ENCODE measurements at regions not wholly inside any gene's neighbourhood (a gene's known extent, or its start where the extent isn't known, plus 50 kb on each side); places are given as distances from the start of the nearest gene placed in this dataset.

DNA sequence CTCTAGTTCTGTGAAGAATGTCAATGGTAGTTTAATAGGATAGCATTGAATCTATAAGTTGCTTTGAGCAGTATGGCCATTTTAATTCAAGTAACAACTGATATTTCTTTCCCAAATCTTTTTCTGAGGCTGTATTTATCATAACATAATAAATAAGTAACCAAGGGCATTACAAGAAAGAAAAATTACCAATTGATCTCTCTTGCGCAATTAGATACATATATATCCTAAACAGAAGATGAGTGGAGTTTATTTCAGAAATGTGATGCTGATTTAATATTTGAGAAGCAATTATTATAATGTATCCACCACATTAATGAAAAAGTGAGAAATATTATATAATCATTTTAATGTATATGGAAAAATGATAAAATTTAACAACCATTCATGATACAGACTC, 802.5 kb upstream of the AGA start:
- 98 to 100% methylated on average over 1 of the region's 1 CpG for WGBS, 2 donors
- H3K4me3 ChIP-seq (ENCODE audit: low read depth, poor library complexity, severe bottlenecking): no peak overlapping the region
- DNase-seq (ENCODE audit: low spot score in 2 of 2): no peak
- intact Hi-C loops (cut with DNase I; ENCODE audit: low total_unique reads): no loop called here
- TF ChIP-seq CTCF (IDR thresholded peaks at IDR 0.05) (no peak), POLR2A (IDR thresholded peaks at IDR 0.05) (no peak)

DNA sequence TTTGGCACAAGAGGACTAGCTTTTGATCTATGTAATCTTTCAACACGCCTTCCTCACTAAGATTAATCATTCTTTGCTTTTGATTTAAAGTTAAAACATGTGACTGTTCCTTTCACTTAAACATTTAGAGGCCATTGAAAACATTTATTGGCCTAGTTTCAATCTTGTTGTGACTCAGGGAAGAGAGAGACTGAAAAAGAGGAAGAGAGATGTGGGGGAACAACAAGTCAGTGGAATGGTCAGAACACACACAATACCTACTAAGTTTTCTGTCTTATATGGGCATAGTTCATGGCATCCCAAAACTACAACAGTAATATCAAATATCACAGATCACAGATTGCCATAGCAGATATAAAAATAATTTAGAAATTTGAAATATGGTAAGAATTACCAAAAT, 812.9 kb upstream of the AGA start:
- DNase-seq (ENCODE audit: low spot score in 2 of 2): no peak
- TF ChIP-seq POLR2A (IDR thresholded peaks at IDR 0.05) (no peak), CTCF (IDR thresholded peaks at IDR 0.05) (no peak)
- H3K4me3 ChIP-seq (ENCODE audit: low read depth, poor library complexity, severe bottlenecking): no peak overlapping the region
- intact Hi-C loops (cut with DNase I; ENCODE audit: low total_unique reads): no loop called here
- 29 to 33% methylated on average over 1 of the region's 1 CpG for WGBS, 2 donors

- TF ChIP-seq CTCF (IDR thresholded peaks at IDR 0.05): no peak
- no peak for TF ChIP-seq POLR2A (IDR thresholded peaks at IDR 0.05)
- DNase-seq (ENCODE audit: low spot score in 2 of 2): no peak
- 95 to 98% methylated on average over 2 of the region's 2 CpGs for WGBS, 2 donors
- no peak overlapping the region for H3K4me3 ChIP-seq (ENCODE audit: low read depth, poor library complexity, severe bottlenecking)
- intact Hi-C loops (cut with DNase I; ENCODE audit: low total_unique reads): no loop called here
These were observed 816.4 kb upstream of the AGA start for GRCh38 chr4:178258603-178259002.

DNA sequence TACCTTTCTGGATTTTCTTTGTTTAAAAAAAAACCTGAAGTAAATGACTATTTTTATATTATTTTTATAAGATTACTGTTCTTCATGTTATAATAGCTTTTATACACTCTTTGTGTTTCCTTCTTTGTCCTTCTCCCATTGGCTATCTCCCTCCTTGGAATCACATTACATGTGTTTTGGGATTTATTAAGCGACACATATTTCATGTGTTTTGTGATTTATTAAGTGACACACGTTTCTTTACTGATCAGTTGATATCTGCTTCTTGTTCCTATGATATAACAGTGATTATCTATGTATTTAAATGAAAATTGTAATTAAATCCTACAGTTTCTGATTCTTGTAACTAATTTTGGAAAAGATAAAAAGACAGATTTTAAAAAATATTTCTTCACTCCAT, 817.3 kb upstream of the AGA start:
- no peak for TF ChIP-seq POLR2A (IDR thresholded peaks at IDR 0.05)
- no peak for TF ChIP-seq CTCF (IDR thresholded peaks at IDR 0.05)
- no peak for DNase-seq (ENCODE audit: low spot score in 2 of 2)
- H3K4me3 ChIP-seq (ENCODE audit: low read depth, poor library complexity, severe bottlenecking): no peak overlapping the region
- WGBS, 2 donors: 50 to 53% methylated on average over 2 of the region's 2 CpGs
- intact Hi-C loops (cut with DNase I; ENCODE audit: low total_unique reads): no loop called here

DNA sequence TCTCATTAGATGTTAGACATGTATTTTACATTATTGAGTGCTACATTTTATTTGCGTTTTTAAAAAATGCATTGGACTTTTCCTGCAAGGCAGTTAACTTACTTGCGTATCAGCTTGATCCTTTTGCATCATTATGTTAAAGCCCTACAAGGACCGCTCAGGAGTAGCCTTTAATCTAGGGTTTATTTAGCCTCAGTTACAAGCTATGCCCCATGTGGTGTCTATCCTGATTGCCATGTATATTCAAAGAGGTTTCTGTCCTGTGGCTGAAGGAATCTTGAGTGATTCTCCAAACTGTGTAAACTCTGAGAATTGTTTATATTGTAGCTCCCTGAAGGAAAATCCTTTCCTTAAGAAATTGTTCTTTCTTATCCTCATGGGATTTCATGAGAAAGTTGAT, 821.8 kb upstream of the AGA start:
- TF ChIP-seq POLR2A (IDR thresholded peaks at IDR 0.05) (no peak), CTCF (IDR thresholded peaks at IDR 0.05) (no peak)
- 91% methylated on average over 3 of the region's 3 CpGs for WGBS, 2 donors
- H3K4me3 ChIP-seq (ENCODE audit: low read depth, poor library complexity, severe bottlenecking): no peak overlapping the region
- intact Hi-C loops (cut with DNase I; ENCODE audit: low total_unique reads): no loop called here
- DNase-seq (ENCODE audit: low spot score in 2 of 2): no peak

- TF ChIP-seq POLR2A (IDR thresholded peaks at IDR 0.05) (no peak), CTCF (IDR thresholded peaks at IDR 0.05) (no peak)
- no peak overlapping the region for H3K4me3 ChIP-seq (ENCODE audit: low read depth, poor library complexity, severe bottlenecking)
- WGBS, 2 donors: 77 to 80% methylated on average over 6 of the region's 6 CpGs
- intact Hi-C loops (cut with DNase I; ENCODE audit: low total_unique reads): no loop called here
- DNase-seq (ENCODE audit: low spot score in 2 of 2): no peak
These were observed 829.1 kb upstream of the AGA start for GRCh38 chr4:178271386-178271785.
